GOT3 (cell line): ENCODE measurements at regions not wholly inside any gene's neighbourhood (a gene's known extent, or its start where the extent isn't known, plus 50 kb on each side); places are given as distances from the start of the nearest gene placed in this dataset.

ENCODE experiments used
- DNase-seq: peaks from one replicate; lab custom pipeline; 2025; ENCODE audit warnings: mixed read lengths; lab: John Stamatoyannopoulos, UW

DNA sequence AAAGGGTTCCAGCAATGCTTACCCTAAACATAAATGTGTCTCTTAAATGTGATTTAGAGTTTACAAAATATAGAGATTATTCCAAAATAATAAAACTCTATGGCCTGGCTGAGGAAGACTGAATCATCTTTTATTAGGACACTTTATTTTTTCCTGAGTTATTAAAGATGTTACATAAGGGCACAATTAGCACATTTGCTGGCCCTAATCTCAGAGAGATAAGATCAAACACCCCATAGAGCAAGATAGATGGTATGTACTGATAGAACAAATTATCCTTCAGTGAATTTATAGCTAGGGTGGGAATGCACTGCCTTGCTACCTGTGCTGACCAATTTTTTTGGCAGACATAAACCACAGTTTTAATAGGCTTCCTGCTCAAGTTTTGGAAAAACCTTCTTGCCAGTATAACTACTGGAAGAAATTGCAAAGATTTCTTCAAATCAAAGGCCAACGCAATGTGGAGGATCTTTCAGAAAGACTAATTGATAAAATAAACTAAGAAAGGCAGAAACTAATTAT, 367.1 kb upstream of the MPDZ start:
- no peak for DNase-seq

- DNase-seq: no peak
Measured at GRCh38 chr9:13645557-13645956, 366.1 kb upstream of the MPDZ start.

GRCh38 chr9:13644675-13645074, 365.2 kb upstream of the MPDZ start:
- no peak for DNase-seq

DNA sequence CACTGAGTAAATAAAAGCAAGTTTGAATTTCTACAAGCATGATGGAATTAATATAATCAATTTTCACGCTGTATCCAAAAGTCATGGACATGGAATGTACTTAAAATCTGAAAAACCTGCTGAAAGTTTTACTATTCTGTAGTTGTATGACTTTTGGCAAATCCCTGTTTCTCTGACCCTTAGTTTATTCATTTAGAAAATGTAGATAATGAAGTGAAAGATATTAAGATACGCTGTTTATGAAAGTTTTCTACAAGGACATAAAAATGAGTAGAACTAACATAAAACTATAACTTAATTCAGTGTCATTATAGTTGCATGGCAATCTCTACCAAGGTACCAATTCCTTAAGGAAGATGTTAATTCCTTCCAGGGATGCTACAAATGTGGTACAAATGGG, 363.2 kb upstream of the MPDZ start:
- DNase-seq: no peak

- no peak for DNase-seq
Measured at GRCh38 chr9:13629067-13629466, 349.6 kb upstream of the MPDZ start.

GRCh38 chr9:13628526-13628925, 349.0 kb upstream of the MPDZ start:
- no peak for DNase-seq

GRCh38 chr9:13627502-13627901, 348.0 kb upstream of the MPDZ start:
- DNase-seq: no peak

GRCh38 chr9:13627071-13627470, 347.6 kb upstream of the MPDZ start:
- no peak for DNase-seq

GRCh38 chr9:13626601-13627000, 347.1 kb upstream of the MPDZ start:
- no peak for DNase-seq

- no peak for DNase-seq
Measured at GRCh38 chr9:13621872-13622564, 342.5 kb upstream of the MPDZ start.

DNA sequence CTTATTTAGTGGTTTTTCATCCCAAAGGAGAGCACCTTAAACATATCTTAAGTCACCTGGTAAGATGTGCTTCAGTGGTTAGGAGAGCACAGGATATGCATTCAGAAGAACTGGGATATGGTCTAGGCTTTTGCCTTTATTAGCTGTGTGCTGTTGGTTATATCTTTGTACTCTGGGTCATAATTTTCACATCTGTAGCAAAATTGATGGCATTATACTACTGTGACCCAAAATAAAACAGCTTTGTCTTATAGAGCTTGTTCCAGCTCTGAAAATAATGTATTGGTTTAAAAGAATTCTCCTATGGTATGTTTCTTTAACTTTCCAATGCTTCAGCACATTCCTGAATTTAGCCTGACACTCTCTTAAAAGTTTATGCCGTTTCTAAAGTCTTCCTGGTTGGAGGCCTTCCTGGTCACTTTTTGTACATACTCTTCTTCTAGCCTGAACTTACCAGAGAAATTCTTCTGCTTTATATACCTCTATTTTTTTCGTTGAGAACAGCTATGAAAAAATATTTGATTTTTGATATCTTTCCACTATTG, 337.1 kb upstream of the MPDZ start:
- no peak for DNase-seq

GRCh38 chr9:13615660-13616490, 336.4 kb upstream of the MPDZ start:
- DNase-seq: no peak

- no peak for DNase-seq
Measured at GRCh38 chr9:13614060-13614459, 334.6 kb upstream of the MPDZ start.

- DNase-seq: no peak
Measured at GRCh38 chr9:13613296-13613695, 333.8 kb upstream of the MPDZ start.

GRCh38 chr9:13608451-13608850, 329.0 kb upstream of the MPDZ start:
- no peak for DNase-seq

- no peak for DNase-seq
Measured at GRCh38 chr9:13607481-13608441, 328.3 kb upstream of the MPDZ start.

DNA sequence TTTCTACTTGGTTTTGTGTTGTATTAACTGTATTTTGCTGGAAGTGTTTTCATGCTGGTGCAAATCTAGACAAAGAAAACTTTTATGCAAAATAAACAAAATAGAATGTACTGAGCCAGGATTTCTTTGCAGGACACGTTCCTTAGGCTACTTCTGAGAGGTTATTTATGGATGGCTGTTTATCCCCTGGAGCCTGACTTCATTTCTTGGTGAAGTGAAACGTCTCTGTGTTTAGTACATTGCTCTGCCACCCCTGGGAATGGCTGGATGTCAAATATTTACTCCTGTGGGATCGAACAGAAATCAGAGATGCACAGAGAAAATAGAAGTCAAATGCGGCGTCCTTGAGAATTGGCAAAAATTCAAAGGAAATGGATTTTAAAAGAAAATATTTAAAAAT, 327.1 kb upstream of the MPDZ start:
- no peak for DNase-seq

DNA sequence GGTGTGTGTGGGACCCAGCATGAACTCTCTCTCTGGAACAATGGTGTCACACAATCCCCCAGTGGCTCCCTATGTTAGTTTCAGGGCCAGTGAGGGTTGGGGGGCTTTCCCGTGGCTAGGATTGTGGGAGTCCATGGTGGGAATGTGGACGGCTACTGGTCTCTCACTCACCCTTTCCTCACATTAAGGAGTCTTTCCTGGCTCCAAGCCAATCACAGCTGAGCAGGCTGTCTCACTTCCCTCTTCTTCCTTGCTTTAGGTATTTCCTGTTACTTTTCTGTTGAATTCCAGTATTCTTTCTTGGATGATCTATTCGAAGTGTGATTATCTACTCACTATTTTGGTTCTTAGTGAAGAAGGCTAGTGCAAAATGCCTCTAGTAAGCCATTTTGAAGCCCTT, 324.4 kb upstream of the MPDZ start:
- DNase-seq: no peak

- no peak for DNase-seq
Measured at GRCh38 chr9:13598738-13599137, 319.2 kb upstream of the MPDZ start.

GRCh38 chr9:13597427-13597826, 317.9 kb upstream of the MPDZ start:
- no peak for DNase-seq

- no peak for DNase-seq
Measured at GRCh38 chr9:13597004-13597403, 317.5 kb upstream of the MPDZ start.
